GM19468 (cell line): ENCODE measurements at regions not wholly inside any gene's neighbourhood (a gene's known extent, or its start where the extent isn't known, plus 50 kb on each side); places are given as distances from the start of the nearest gene placed in this dataset.
"Not testable (repeated sequence)": the region's sequence is repeated elsewhere in the genome, so short reads cannot be mapped to it uniquely, and the experiment has no call there.

ENCODE experiments used
- ATAC-seq: cut with Tn5 transposase; IDR thresholded peaks from one replicate; pipeline ENCODE4 v1.9.1; 2021; ENCODE audit warnings: mild to moderate bottlenecking, moderate library complexity, moderate number of reproducible peaks; ENCODE audit not compliant: unreplicated experiment; ENCODE audit errors: extremely low read depth

- ATAC-seq = no peak
These were observed 158.5 kb downstream of the DKK1 start for GRCh38 chr10:52472406-52473146.

- ATAC-seq = no peak
These were observed 160.2 kb downstream of the DKK1 start for GRCh38 chr10:52474265-52474664.

GRCh38 chr10:52477305-52477704 lies 163.2 kb downstream of the DKK1 start:
- ATAC-seq = no peak

GRCh38 chr10:52479567-52479966 lies 165.5 kb downstream of the DKK1 start:
- no peak for ATAC-seq

GRCh38 chr10:52481986-52482555 lies 168.0 kb downstream of the DKK1 start:
- no peak for ATAC-seq

- no peak for ATAC-seq
These were observed 169.5 kb downstream of the DKK1 start for GRCh38 chr10:52483587-52483986.

- no peak for ATAC-seq
These were observed 170.4 kb downstream of the DKK1 start for GRCh38 chr10:52484206-52485065.

- no peak for ATAC-seq
These were observed 171.4 kb downstream of the DKK1 start for GRCh38 chr10:52485462-52485861.

- ATAC-seq = no peak
These were observed 172.9 kb downstream of the DKK1 start for GRCh38 chr10:52486840-52487611.

GRCh38 chr10:52488606-52489485 lies 174.8 kb downstream of the DKK1 start:
- ATAC-seq = no peak

GRCh38 chr10:52491246-52491995 lies 177.3 kb downstream of the DKK1 start:
- ATAC-seq = no peak

GRCh38 chr10:52499281-52499680 lies 185.2 kb downstream of the DKK1 start:
- ATAC-seq = no peak

- no peak for ATAC-seq
These were observed 186.4 kb downstream of the DKK1 start for GRCh38 chr10:52500476-52500875.

- ATAC-seq = no peak
These were observed 188.2 kb downstream of the DKK1 start for GRCh38 chr10:52502237-52502636.

- not testable (repeated sequence) for ATAC-seq
These were observed 191.3 kb downstream of the DKK1 start for GRCh38 chr10:52505341-52505740.

- ATAC-seq = no peak
These were observed 200.4 kb downstream of the DKK1 start for GRCh38 chr10:52514481-52514880.

- ATAC-seq = no peak
These were observed 202.9 kb downstream of the DKK1 start for GRCh38 chr10:52517012-52517411.

GRCh38 chr10:52523696-52524095 lies 209.6 kb downstream of the DKK1 start:
- no peak for ATAC-seq

GRCh38 chr10:52525761-52526160 lies 211.7 kb downstream of the DKK1 start:
- no peak for ATAC-seq
